HG03045 (cell line): ENCODE measurements at regions not wholly inside any gene's neighbourhood (a gene's known extent, or its start where the extent isn't known, plus 50 kb on each side); places are given as distances from the start of the nearest gene placed in this dataset.
"Not testable (repeated sequence)": the region's sequence is repeated elsewhere in the genome, so short reads cannot be mapped to it uniquely, and the experiment has no call there.

Source experiments
- ATAC-seq: cut with Tn5 transposase; IDR thresholded peaks from one replicate; pipeline ENCODE4 v1.9.1; 2021; ENCODE audit warnings: mild to moderate bottlenecking, moderate library complexity; ENCODE audit not compliant: unreplicated experiment

- no peak for ATAC-seq
These were observed 98.9 kb upstream of the WAC start for GRCh38 chr10:28434063-28434462.

DNA sequence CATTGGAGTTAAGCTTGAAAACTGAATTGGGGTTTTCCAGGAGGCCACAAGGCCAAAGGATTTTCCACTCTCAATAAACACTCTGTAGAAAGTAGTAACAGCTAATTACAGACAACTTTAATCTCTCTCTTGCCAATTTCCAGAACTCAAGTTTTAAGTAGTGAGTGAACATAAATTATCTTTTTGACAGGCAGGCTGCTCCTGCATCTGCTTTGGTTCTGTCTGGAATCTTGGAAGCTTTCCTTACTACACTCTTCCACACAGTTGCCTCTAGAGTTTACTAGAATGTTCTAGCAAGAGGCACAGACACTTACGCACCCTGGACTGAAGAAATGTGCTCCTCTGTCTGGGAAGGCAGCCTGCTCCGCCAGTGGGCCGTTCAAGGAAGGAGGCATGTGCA lies 90.5 kb upstream of the WAC start:
- no peak for ATAC-seq

DNA sequence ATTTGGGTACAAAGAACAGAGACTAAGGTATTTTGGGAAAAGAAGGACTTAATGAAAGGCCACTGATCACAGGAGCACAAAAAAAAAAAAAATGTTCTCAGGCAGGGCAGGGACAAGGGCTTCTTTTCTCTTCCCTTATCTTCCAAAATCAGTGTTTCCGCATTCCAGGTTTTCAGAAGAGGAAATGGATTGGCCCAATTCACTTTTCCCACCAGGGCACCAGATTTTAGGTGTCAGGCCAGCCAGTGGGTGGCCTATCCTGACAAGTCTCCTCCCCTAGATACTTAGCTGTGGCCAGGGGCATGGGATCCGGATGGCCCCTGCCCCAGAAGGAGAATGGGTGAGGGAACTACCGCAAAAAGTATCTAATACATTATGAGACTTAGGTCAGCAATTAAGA lies 88.9 kb upstream of the WAC start:
- ATAC-seq, result no peak

DNA sequence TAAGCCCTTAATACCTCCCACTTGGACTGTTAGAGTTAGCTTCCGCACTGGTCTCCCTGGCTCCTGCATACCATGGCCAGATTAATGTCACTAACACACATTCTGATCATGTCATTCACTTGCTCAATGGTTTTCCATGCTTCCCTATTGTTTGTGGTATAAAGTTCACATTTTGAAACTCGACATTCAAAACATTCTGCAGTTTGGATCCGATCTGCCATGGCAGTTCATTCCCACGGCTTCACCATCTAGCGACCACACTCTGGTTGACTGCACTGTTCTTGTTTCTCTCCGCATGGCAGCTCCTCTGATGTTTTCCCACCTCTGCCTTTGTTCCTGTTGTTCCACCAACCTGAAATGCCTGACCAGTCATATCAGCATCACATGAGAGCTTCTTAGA lies 87.4 kb upstream of the WAC start:
- no peak for ATAC-seq

GRCh38 chr10:28449382-28449781 lies 83.5 kb upstream of the WAC start:
- no peak for ATAC-seq

DNA sequence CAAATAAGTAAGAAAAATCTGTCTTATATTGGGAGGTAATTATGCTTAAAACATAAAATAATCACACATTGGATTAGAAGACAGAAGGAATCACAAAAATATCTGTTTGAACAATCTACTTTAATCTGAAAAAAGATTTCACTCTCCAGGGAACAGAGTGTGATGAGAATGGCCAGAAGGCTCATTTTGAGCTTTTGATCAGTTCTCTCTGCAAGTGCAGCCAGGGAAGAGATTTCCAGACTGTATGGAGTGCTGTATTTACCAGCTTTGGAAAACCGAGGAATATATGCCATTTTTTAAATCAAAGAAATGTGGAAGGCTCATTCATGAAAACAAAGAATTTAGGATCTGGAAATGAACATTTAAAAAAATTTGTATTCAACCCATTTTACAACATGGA lies 83.0 kb upstream of the WAC start:
- no peak for ATAC-seq

GRCh38 chr10:28453926-28454325 lies 79.0 kb upstream of the WAC start:
- no peak for ATAC-seq

DNA sequence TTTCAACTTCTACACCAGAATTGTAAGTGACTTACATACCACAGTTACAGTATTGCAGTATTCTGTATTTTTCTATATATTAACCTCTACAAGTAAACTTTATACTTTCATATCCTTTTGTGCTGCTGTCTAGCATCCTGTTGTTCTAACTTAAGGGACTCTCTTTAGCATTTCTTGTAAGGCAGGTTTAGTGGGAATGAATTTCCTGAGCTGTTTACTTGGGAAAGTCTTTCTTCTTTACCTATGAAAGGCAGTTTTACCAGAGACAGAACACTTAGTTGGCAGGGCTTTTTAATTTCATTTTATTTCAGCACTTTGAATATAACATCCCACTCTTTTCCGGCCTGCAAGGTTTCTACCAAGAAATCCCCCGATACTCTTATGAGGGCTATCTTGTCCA lies 75.8 kb upstream of the WAC start:
- no peak for ATAC-seq

GRCh38 chr10:28457873-28458272 lies 75.0 kb upstream of the WAC start:
- ATAC-seq, result not testable (repeated sequence)

- ATAC-seq, result no peak
These were observed 73.3 kb upstream of the WAC start for GRCh38 chr10:28459453-28460144.

- ATAC-seq, result no peak
These were observed 69.8 kb upstream of the WAC start for GRCh38 chr10:28463141-28463540.

- ATAC-seq, result no peak
These were observed 69.1 kb upstream of the WAC start for GRCh38 chr10:28463676-28464395.

DNA sequence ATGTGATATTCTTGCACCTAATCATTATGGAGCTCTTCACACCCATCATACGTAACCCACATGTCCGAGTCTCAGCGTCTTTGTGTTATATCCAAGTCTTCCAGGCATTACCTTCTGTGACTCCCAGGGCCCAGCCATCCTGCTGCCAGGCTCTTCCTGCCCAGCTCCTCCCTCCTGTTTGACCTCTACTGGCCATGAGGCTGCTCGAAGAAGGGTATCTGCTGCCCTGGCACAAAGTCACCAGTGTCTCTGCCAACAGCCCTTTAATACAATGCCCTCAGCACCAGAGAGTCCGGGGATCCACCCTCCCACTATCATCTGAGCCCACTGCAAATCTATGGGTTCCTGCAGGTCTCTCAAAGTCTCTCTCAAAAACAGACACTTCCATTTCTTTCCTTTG lies 65.3 kb upstream of the WAC start:
- no peak for ATAC-seq

DNA sequence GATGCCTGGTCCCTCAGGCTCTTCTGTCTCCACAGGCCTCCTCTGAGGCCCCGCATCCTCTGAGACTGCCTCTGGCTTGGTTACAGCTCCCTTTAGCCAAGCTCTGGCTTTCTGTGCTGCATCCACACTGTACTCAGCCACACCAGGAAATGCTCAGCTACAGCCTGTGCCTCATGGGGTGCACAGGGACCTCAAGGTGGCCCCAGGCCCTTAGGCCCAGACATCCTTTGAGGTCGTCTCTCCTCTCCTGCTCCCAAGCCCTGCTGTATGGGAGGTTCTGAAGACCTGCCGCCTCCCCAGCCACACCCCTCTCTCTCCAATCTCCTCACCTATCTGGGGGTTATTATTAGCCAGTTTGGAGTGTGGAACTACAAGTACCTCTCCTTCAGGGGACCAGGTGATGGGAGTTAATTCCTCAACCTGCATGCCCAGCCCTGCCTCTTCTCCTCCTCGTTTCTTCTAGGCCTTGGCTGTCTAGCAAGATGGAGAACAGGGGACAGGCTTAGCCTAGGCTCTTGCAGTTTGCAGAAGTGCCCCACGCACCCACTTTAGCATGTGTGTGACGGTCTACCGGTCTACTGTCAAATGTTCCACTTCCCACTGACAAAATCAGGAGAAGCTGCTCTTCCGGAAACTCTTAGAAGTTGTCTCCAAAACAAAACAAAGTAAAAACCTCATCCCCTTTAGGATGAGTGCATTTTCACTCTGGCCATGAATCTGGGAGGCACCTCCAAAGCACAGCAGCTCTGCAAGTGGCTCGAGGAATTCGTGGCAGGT lies 64.0 kb upstream of the WAC start:
- ATAC-seq, result no peak

DNA sequence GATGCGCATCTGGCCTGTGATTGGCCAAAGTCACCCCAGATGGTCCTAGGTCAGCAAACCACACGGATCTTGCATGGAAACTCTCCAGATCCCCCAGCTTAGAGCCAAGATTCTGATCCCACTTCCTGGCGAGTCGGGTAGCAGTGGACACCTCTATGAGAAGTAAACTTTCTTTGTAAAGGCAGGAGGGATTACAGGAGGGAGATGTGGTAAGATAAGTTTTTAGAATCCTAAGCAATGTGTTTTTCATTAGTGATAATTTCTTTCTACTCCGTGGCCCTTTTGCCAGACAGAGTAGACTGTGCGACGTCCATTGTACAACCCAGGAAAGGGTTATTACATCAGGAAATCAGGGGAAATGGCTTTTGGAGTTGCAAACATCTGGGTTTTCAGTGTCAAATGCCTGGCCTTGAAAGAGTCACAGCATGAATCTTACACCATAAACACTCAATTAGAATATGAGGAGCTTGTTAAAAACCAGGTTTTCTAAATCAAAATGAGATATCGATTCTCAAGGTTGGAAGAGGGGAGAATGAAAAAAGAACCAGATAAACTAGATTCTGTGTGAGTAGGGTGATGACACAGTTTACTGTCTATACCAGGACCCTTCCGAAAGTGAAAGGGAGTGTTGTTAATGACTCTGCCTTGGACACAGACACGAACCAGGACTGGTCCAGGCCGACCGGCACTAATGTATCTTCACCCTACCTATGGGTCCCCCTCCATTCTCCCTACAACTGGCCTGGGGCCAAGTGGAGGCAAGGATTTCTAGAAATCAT lies 61.9 kb upstream of the WAC start:
- no peak for ATAC-seq

GRCh38 chr10:28471652-28472050 lies 61.3 kb upstream of the WAC start:
- no peak for ATAC-seq

- ATAC-seq, result no peak
These were observed 54.3 kb upstream of the WAC start for GRCh38 chr10:28478646-28479045.

- ATAC-seq, result no peak
These were observed 53.5 kb upstream of the WAC start for GRCh38 chr10:28479425-28479865.

GRCh38 chr10:28479927-28480627 lies 52.8 kb upstream of the WAC start:
- no peak for ATAC-seq

DNA sequence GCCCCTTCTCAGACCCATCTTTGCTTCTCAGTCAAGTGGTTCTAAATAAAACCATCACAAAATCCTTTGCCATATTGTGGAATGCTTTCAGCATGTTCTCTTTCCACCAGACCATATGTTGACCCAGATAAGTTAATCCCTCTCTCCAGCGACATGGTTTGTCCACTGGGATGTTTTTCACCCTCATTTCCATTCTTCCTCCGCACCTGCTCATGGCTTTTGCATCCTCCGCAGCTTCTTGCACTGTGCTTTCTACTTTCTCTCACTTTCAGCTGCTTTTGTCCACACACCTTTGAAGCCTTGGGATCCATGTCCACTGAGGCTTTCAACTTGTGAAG lies 52.3 kb upstream of the WAC start:
- ATAC-seq, result no peak

DNA sequence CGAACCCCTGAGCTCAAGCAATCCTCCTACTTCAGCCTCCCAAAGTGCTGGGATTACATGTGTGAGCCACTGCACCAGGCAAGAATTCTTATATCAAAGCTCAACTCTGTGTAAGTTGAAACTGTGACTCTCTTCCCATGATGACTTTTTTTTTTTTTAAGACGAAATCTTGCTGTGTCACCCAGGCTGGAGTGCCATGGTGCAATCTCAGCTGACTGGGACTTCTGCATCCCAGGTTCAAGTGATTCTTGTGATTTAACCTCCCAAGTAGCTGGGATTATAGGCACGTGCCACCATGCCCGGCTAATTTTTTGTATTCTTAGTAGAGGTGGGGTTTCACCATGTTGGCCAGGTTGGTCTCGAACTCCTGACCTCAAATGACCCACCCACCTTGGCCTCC lies 51.6 kb upstream of the WAC start:
- not testable (repeated sequence) for ATAC-seq
